SU-DHL-6 (cell line): ENCODE measurements at regions not wholly inside any gene's neighbourhood (a gene's known extent, or its start where the extent isn't known, plus 50 kb on each side); places are given as distances from the start of the nearest gene placed in this dataset.

ENCODE experiments used
- CTCF ChIP-seq: fragments of 200-600 bp; sonication (generic); IDR thresholded peaks from one replicate; pipeline ENCODE4 v1.5.1; 2017; ENCODE audit warnings: antibody characterized with exemption, mild to moderate bottlenecking, low read length, moderate library complexity; ENCODE audit not compliant: insufficient read depth, poor library complexity, severe bottlenecking
- EZH2phosphoT487 ChIP-seq: fragments of 200-600 bp; sonication (generic), shearing (Covaris generic); conservative IDR thresholded peaks from 2 replicates; pipeline ENCODE4 v1.6.1; 2018; ENCODE audit warnings: mild to moderate bottlenecking, antibody characterized with exemption, low read length, moderate library complexity, mixed read lengths

GRCh38 chr6:74715355-74716085 is 490.3 kb downstream of the COL12A1 start:
- TF ChIP-seq CTCF (no peak), EZH2phosphoT487 (no peak)
